BE2C (cell line): ENCODE measurements at regions not wholly inside any gene's neighbourhood (a gene's known extent, or its start where the extent isn't known, plus 50 kb on each side); places are given as distances from the start of the nearest gene placed in this dataset.

Experiments used
- DNase-seq: peaks from one replicate; pipeline ENCODE4 v3.0.0-alpha.2; 2020
- H3K27me3 ChIP-seq: fragments of 250-450 bp; sonication (Bioruptor Pico); 2 replicates; pipeline ENCODE4 v1.5.1; 2020; ENCODE audit warnings: mild to moderate bottlenecking
- H3K36me3 ChIP-seq: fragments of 250-450 bp; sonication (Bioruptor Pico); 2 replicates; pipeline ENCODE4 v1.5.1; 2020; ENCODE audit warnings: mild to moderate bottlenecking
- H3K4me1 ChIP-seq: fragments of 250-450 bp; sonication (Bioruptor Pico); 2 replicates; pipeline ENCODE4 v1.5.1; 2020
- H3K4me3 ChIP-seq: 2 replicates; pipeline ENCODE4 v1.5.1; 2011; ENCODE audit warnings: low read depth, low read length
- H3K9me3 ChIP-seq: fragments of 250-450 bp; sonication (Bioruptor Pico); 2 replicates; pipeline ENCODE4 v1.5.1; 2020
- TF ChIP-seq, protein P1 (sequence below): IDR thresholded peaks from 2 replicates; pipeline ENCODE4 v1.5.1; 2012; ENCODE audit warnings: mild to moderate bottlenecking, low read depth, low read length

- Histone ChIP-seq H3K27me3 (no peaks in the 10 kb centered on the region), H3K4me3 (no peak overlapping the region), H3K9me3 (no peaks in the 10 kb centered on the region), H3K4me1 (no peaks in the 10 kb centered on the region), H3K36me3 (no peaks in the 10 kb centered on the region)
- TF ChIP-seq, protein P1, sequence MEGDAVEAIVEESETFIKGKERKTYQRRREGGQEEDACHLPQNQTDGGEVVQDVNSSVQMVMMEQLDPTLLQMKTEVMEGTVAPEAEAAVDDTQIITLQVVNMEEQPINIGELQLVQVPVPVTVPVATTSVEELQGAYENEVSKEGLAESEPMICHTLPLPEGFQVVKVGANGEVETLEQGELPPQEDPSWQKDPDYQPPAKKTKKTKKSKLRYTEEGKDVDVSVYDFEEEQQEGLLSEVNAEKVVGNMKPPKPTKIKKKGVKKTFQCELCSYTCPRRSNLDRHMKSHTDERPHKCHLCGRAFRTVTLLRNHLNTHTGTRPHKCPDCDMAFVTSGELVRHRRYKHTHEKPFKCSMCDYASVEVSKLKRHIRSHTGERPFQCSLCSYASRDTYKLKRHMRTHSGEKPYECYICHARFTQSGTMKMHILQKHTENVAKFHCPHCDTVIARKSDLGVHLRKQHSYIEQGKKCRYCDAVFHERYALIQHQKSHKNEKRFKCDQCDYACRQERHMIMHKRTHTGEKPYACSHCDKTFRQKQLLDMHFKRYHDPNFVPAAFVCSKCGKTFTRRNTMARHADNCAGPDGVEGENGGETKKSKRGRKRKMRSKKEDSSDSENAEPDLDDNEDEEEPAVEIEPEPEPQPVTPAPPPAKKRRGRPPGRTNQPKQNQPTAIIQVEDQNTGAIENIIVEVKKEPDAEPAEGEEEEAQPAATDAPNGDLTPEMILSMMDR, result no peak
- no peak for DNase-seq
Observed at GRCh38 chr2:213202011-213202410, 50.6 kb upstream of the IKZF2 start.

GRCh38 chr2:213205944-213206343, 54.5 kb upstream of the IKZF2 start:
- Histone ChIP-seq H3K27me3 (no peaks in the 10 kb centered on the region), H3K4me3 (no peak overlapping the region), H3K36me3 (no peaks in the 10 kb centered on the region), H3K9me3 (no peaks in the 10 kb centered on the region), H3K4me1 (no peaks in the 10 kb centered on the region)
- TF ChIP-seq, protein P1, result no peak
- DNase-seq, result no peak

DNA sequence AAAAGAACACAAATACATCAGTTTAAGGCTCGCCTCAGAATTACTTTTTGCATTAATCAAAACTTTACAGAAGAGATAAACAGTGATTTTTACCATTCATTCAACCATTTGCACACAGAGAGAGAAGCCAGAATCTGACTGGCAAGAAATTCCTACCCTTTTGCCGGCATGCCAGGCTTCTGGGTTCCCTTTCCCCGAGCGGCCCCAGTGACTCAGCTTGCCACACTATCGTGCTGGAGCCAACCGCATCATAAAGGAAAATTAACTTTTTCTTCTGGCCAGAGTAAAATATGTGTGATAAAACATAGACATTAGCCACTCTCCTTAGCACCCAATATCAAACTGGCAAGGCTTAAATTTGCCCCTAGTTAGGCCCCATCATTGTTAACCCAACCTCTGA, 61.8 kb upstream of the IKZF2 start:
- Histone ChIP-seq H3K27me3 (no peaks in the 10 kb centered on the region; the same call in 1 of the 2 replicates), H3K36me3 (no peaks in the 10 kb centered on the region), H3K4me3 (no peak overlapping the region), H3K9me3 (no peaks in the 10 kb centered on the region), H3K4me1 (no peaks in the 10 kb centered on the region)
- no peak for DNase-seq
- TF ChIP-seq, protein P1, result no peak

- H3K9me3 ChIP-seq, result no peaks in the 10 kb centered on the region
- peak overlapping the region; percentile 18; the same call in 1 of the 2 replicates for H3K4me3 ChIP-seq
- H3K36me3 ChIP-seq, result no peaks in the 10 kb centered on the region
- H3K27me3 ChIP-seq, result no peaks in the 10 kb centered on the region; the same call in 1 of the 2 replicates
- TF ChIP-seq, protein P1, result no peak
- H3K4me1 ChIP-seq, result no peaks in the 10 kb centered on the region
- no peak for DNase-seq
Observed at GRCh38 chr2:213214209-213214608, 62.8 kb upstream of the IKZF2 start.

GRCh38 chr2:213216461-213216860, 65.0 kb upstream of the IKZF2 start:
- Histone ChIP-seq H3K4me1 (no peaks in the 10 kb centered on the region), H3K36me3 (no peaks in the 10 kb centered on the region), H3K4me3 (no peak overlapping the region), H3K9me3 (no peaks in the 10 kb centered on the region), H3K27me3 (no peaks in the 10 kb centered on the region; the same call in 1 of the 2 replicates)
- no peak for DNase-seq
- TF ChIP-seq, protein P1, result no peak

DNA sequence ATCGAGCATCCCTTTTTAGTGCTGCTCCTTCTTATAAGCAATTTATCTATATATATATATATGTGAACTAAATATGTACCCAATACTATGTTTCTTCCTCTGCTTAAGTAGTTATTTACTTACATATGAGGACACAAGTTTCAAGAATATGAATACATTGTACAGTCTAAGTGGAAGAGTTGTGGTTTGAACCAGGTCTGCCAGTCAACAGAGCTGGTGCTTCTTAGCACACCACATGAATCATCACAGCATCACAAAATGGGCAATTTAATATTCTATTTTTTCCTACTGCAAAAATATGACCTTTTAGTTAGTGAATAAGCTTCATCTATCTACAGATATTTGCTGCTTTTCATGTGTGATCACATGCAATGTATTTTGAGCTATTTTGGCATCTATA, 64.4 kb upstream of the SPAG16 start:
- H3K4me3 ChIP-seq, result no peak overlapping the region
- H3K36me3 ChIP-seq, result no peaks in the 10 kb centered on the region
- H3K4me1 ChIP-seq, result no peaks in the 10 kb centered on the region
- no peak for DNase-seq
- H3K27me3 ChIP-seq, result no peaks in the 10 kb centered on the region; the same call in 1 of the 2 replicates
- TF ChIP-seq, protein P1, result no peak
- H3K9me3 ChIP-seq, result no peaks in the 10 kb centered on the region
